Ishikawa (cell line): ENCODE measurements at regions not wholly inside any gene's neighbourhood (a gene's known extent, or its start where the extent isn't known, plus 50 kb on each side); places are given as distances from the start of the nearest gene placed in this dataset.

ENCODE experiments used
- CEBPB ChIP-seq: IDR thresholded peaks from 2 replicates; pipeline ENCODE4 v1.6.1; 2012
- CREB1 ChIP-seq: IDR thresholded peaks from 2 replicates; pipeline ENCODE4 v1.6.1; 2012; ENCODE audit warnings: low read depth
- EP300 ChIP-seq: IDR thresholded peaks from 2 replicates; pipeline ENCODE4 v1.6.1; 2012; ENCODE audit warnings: borderline replicate concordance
- FOXM1 ChIP-seq: IDR thresholded peaks from 2 replicates; pipeline ENCODE4 v1.6.1; 2012; ENCODE audit warnings: low read depth, borderline replicate concordance
- NFIC ChIP-seq: IDR thresholded peaks from 2 replicates; pipeline ENCODE4 v1.6.1; 2012
- RAD21 ChIP-seq: IDR thresholded peaks from 2 replicates; pipeline ENCODE4 v1.6.1; 2012; ENCODE audit warnings: low read depth
- TAF1 ChIP-seq: IDR thresholded peaks from 2 replicates; pipeline ENCODE4 v1.6.1; 2012; ENCODE audit warnings: low read depth, mild to moderate bottlenecking
- TCF12 ChIP-seq: IDR thresholded peaks from 2 replicates; pipeline ENCODE4 v1.6.1; 2012; ENCODE audit warnings: low read depth
- USF1 ChIP-seq: IDR thresholded peaks from 2 replicates; pipeline ENCODE4 v1.6.1; 2012
- YY1 ChIP-seq: IDR thresholded peaks from 2 replicates; pipeline ENCODE4 v1.6.1; 2012; ENCODE audit warnings: low read depth

- TF ChIP-seq EP300 (no peak), USF1 (no peak), TCF12 (no peak), CREB1 (no peak), RAD21 (no peak), NFIC (no peak), CEBPB (no peak), TAF1 (no peak), FOXM1 (no peak), YY1 (no peak)
Observed at GRCh38 chr6:119985952-119986736, 636.6 kb upstream of the MAN1A1 start.
